H9 (cell line): ENCODE measurements at regions not wholly inside any gene's neighbourhood (a gene's known extent, or its start where the extent isn't known, plus 50 kb on each side); places are given as distances from the start of the nearest gene placed in this dataset.

ENCODE experiments used
- DNase-seq: peaks from one replicate; pipeline ENCODE4 v3.0.0-alpha.2; 2017
- H2AFZ ChIP-seq: one replicate; pipeline ENCODE4 v1.6.1; 2013; ENCODE audit warnings: mild to moderate bottlenecking, low read length, control low read depth, moderate library complexity
- H2AK5ac ChIP-seq: 2 replicates; pipeline ENCODE4 v1.6.1; 2013; ENCODE audit warnings: low read length, control low read depth, mixed read lengths; ENCODE audit not compliant: insufficient read length
- H2BK120ac ChIP-seq: one replicate; pipeline ENCODE4 v1.6.1; 2013; ENCODE audit warnings: low read depth, mild to moderate bottlenecking, low read length, control low read depth, inconsistent platforms; ENCODE audit not compliant: poor library complexity, severe bottlenecking
- H2BK12ac ChIP-seq: 2 replicates; pipeline ENCODE4 v1.6.1; 2013; ENCODE audit warnings: low read length, control low read depth, mixed read lengths, low read depth; ENCODE audit not compliant: insufficient read length
- H2BK15ac ChIP-seq: 2 replicates; pipeline ENCODE4 v1.6.1; 2013; ENCODE audit warnings: low read depth, low read length, control low read depth
- H2BK20ac ChIP-seq: one replicate; pipeline ENCODE4 v1.6.1; 2013; ENCODE audit warnings: low read depth, mild to moderate bottlenecking, low read length, control low read depth, inconsistent platforms; ENCODE audit not compliant: poor library complexity, severe bottlenecking
- H2BK5ac ChIP-seq: 2 replicates; pipeline ENCODE4 v1.6.1; 2013; ENCODE audit warnings: low read length, control low read depth, mixed read lengths; ENCODE audit not compliant: insufficient read length
- H3K14ac ChIP-seq: 2 replicates; pipeline ENCODE4 v1.6.1; 2013; ENCODE audit warnings: low read length, control low read depth; ENCODE audit not compliant: insufficient read depth
- H3K18ac ChIP-seq: 2 replicates; pipeline ENCODE4 v1.6.1; 2013; ENCODE audit warnings: low read depth, mild to moderate bottlenecking, mixed read lengths, low read length, control low read depth; ENCODE audit not compliant: insufficient read length
- H3K23ac ChIP-seq: 2 replicates; pipeline ENCODE4 v1.6.1; 2013; ENCODE audit warnings: low read length, control low read depth, mixed read lengths, low read depth; ENCODE audit not compliant: insufficient read length
- H3K23me2 ChIP-seq: 2 replicates; pipeline ENCODE4 v1.6.1; 2013; ENCODE audit warnings: low read depth, mild to moderate bottlenecking, mixed read lengths, low read length, control low read depth; ENCODE audit not compliant: insufficient read length, poor library complexity, severe bottlenecking
- H3K27ac ChIP-seq: 2 replicates; pipeline ENCODE4 v1.5.1; 2013; ENCODE audit warnings: low read length, control low read depth, mixed read lengths, low read depth; ENCODE audit not compliant: insufficient read length
- H3K27me3 ChIP-seq: 2 replicates; pipeline ENCODE4 v1.6.1; 2013; ENCODE audit warnings: low read length, control low read depth, inconsistent platforms; ENCODE audit not compliant: insufficient read depth
- H3K4ac ChIP-seq: 2 replicates; pipeline ENCODE4 v1.6.1; 2013; ENCODE audit warnings: low read depth, mild to moderate bottlenecking, control low read depth, inconsistent platforms, low read length, moderate library complexity
- H3K4me1 ChIP-seq: 2 replicates; pipeline ENCODE4 v1.6.1; 2013; ENCODE audit warnings: low read length, control low read depth, inconsistent platforms; ENCODE audit not compliant: insufficient read depth
- H3K4me2 ChIP-seq: 2 replicates; pipeline ENCODE4 v1.6.1; 2013; ENCODE audit warnings: low read length, control low read depth, mixed read lengths; ENCODE audit not compliant: insufficient read length, insufficient read depth
- H3K56ac ChIP-seq: 2 replicates; pipeline ENCODE4 v1.6.1; 2013; ENCODE audit warnings: low read depth, mild to moderate bottlenecking, mixed read lengths, low read length, control low read depth; ENCODE audit not compliant: insufficient read length
- H3K79me1 ChIP-seq: 2 replicates; pipeline ENCODE4 v1.6.1; 2013; ENCODE audit warnings: low read depth, mild to moderate bottlenecking, moderate library complexity, low read length, control low read depth, inconsistent platforms; ENCODE audit not compliant: insufficient read depth, poor library complexity, severe bottlenecking
- H3K79me2 ChIP-seq: 2 replicates; pipeline ENCODE4 v1.6.1; 2013; ENCODE audit warnings: low read length, control low read depth, inconsistent platforms; ENCODE audit not compliant: insufficient read depth
- H3K9ac ChIP-seq: 2 replicates; pipeline ENCODE4 v1.6.1; 2013; ENCODE audit warnings: low read length, control low read depth, mixed read lengths; ENCODE audit not compliant: insufficient read length; ENCODE audit errors: extremely low read depth
- H3K9me3 ChIP-seq: one replicate; pipeline ENCODE4 v1.6.1; 2013; ENCODE audit warnings: low read depth, low read length, inconsistent platforms; ENCODE audit not compliant: control insufficient read depth
- H3T11ph ChIP-seq: one replicate; pipeline ENCODE4 v1.6.1; 2013; ENCODE audit warnings: mild to moderate bottlenecking, low read length, control low read depth, inconsistent platforms
- H4K20me1 ChIP-seq: one replicate; pipeline ENCODE4 v1.6.1; 2013; ENCODE audit not compliant: control insufficient read depth, insufficient read length, insufficient read depth
- H4K5ac ChIP-seq: 2 replicates; pipeline ENCODE4 v1.6.1; 2013; ENCODE audit warnings: low read depth, mild to moderate bottlenecking, mixed read lengths, low read length, control low read depth; ENCODE audit not compliant: insufficient read length
- H4K8ac ChIP-seq: replicated peaks from 2 replicates; pipeline ENCODE4 v1.6.1; 2013; ENCODE audit warnings: low read length, control low read depth, mixed read lengths, low read depth; ENCODE audit not compliant: insufficient read length
- H4K91ac ChIP-seq: 2 replicates; pipeline ENCODE4 v1.6.1; 2013; ENCODE audit warnings: low read depth, mild to moderate bottlenecking, moderate library complexity, mixed read lengths, low read length, control low read depth; ENCODE audit not compliant: insufficient read length
- H3K27ac Mint-ChIP-seq, 3 experiments: 2 replicates in 2 of 3; 3 replicates in 1 of 3; pipeline ENCODE4 v1.8.0; 2020 to 2021; ENCODE audit warnings: mixed read lengths in 3 of 3, mild to moderate bottlenecking in 1 of 3, moderate library complexity in 1 of 3
- H3K27me3 Mint-ChIP-seq: 2 replicates; pipeline ENCODE4 v1.8.0; 2021; ENCODE audit warnings: low read depth, mild to moderate bottlenecking, moderate library complexity, mixed read lengths
- H3K36me3 Mint-ChIP-seq, 3 experiments: 2 replicates in 2 of 3; 3 replicates in 1 of 3; pipeline ENCODE4 v1.8.0; 2020 to 2021; ENCODE audit warnings: low read depth in 3 of 3, mixed read lengths in 3 of 3; ENCODE audit not compliant: insufficient read depth in 1 of 3
- H3K4me1 Mint-ChIP-seq, 2 experiments: 2 replicates each; pipeline ENCODE4 v1.8.0; 2020; ENCODE audit warnings: mixed read lengths in 2 of 2
- H3K4me3 Mint-ChIP-seq, 2 experiments: 2 replicates in 1 of 2; 3 replicates in 1 of 2; pipeline ENCODE4 v1.8.0; 2020 to 2021; ENCODE audit warnings: mild to moderate bottlenecking in 2 of 2, mixed read lengths in 2 of 2, moderate library complexity in 1 of 2
- H3K9me3 Mint-ChIP-seq, 2 experiments: 2 replicates in 1 of 2; 3 replicates in 1 of 2; pipeline ENCODE4 v1.8.0; 2020; ENCODE audit warnings: mild to moderate bottlenecking in 2 of 2, mixed read lengths in 2 of 2, moderate library complexity in 1 of 2
- CTCF ChIP-seq: fragments of 200-600 bp; sonication (generic); conservative IDR thresholded peaks from 3 replicates; pipeline ENCODE4 v1.8.0; 2021; ENCODE audit warnings: antibody characterized with exemption, mild to moderate bottlenecking
- WGBS: extraction: QIAGEN DNeasy Blood & Tissue Kit; methylation state at CpG from one replicate; pipeline ENCODE4 v1.1.7; 2013; ENCODE audit warnings: missing lambda C conversion rate, low lambda C conversion rate, mixed read lengths; ENCODE audit not compliant: insufficient read length; ENCODE audit errors: extremely low coverage; 5-methylcytosine and 5-hydroxymethylcytosine counted together

DNA sequence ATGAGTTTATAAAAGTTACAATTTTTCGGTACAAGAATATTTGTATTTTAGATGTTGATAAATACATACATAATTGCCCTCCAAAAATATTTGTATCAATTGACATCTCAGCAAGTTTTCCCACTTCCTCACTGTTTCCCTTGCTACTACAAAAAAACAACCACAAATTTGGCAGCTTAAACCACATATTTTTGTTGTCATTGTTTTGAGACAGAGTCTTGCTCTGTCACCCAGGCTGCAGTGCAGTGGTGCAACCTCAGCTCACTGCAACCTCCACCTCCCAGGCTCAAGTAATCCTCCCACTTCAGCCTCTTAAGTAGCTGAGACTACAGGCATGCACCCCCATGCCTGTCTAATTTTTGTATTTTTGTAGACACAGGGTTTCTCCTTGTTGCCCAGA lies 162.8 kb upstream of the RARB start:
- H2BK5ac ChIP-seq: no peak overlapping the region
- H2AFZ ChIP-seq: no peak overlapping the region
- no peaks in the 10 kb centered on the region for H4K20me1 ChIP-seq
- no CpG with 5 or more reads among the region's 1 CpG for whole genome bisulfite sequencing
- no peaks in the 10 kb centered on the region for H3K23me2 ChIP-seq
- no peaks in the 10 kb centered on the region for H3K79me1 ChIP-seq
- no peak overlapping the region for H4K91ac ChIP-seq
- peaks cover 0 to 7% of the 10 kb centered on the region in 2 experiments; a peak in 1 of 4 replicates for H3K4me1 Mint-ChIP-seq
- H3K14ac ChIP-seq: no peak overlapping the region
- TF ChIP-seq CTCF: no peak
- no peaks in the 10 kb centered on the region for H3K4me1 ChIP-seq
- no peak overlapping the region for H3K56ac ChIP-seq
- no peaks in the 10 kb centered on the region for H3K79me2 ChIP-seq
- H2BK12ac ChIP-seq: no peak overlapping the region
- H3K27me3 ChIP-seq: no peaks in the 10 kb centered on the region
- H3K4ac ChIP-seq: no peak overlapping the region
- no peak overlapping the region for H2BK20ac ChIP-seq
- H3K4me2 ChIP-seq: no peak overlapping the region
- H3K27ac ChIP-seq: no peak overlapping the region
- peaks cover 0 to 5% (median 0%) of the 10 kb centered on the region in 3 experiments; a peak in 2 of 7 replicates for H3K36me3 Mint-ChIP-seq
- H4K5ac ChIP-seq: no peak overlapping the region
- H3K9me3 ChIP-seq: no peaks in the 10 kb centered on the region
- no peak overlapping the region for H3K9ac ChIP-seq
- no peak overlapping the region for H3K18ac ChIP-seq
- no peak overlapping the region for H3K23ac ChIP-seq
- H3K27ac Mint-ChIP-seq: no peak overlapping the region
- no peak overlapping the region for H2BK15ac ChIP-seq
- H3K27me3 Mint-ChIP-seq: no peaks in the 10 kb centered on the region
- peaks cover 0 to 3% of the 10 kb centered on the region in 2 experiments; a peak in 2 of 5 replicates for H3K9me3 Mint-ChIP-seq
- no peak overlapping the region for H2AK5ac ChIP-seq
- no peak overlapping the region for H2BK120ac ChIP-seq
- H4K8ac ChIP-seq: no peak overlapping the region
- no peak for DNase-seq
- H3K4me3 Mint-ChIP-seq: no peak overlapping the region
- H3T11ph ChIP-seq: no peak overlapping the region
